GM12874 (cell line): ENCODE measurements at regions not wholly inside any gene's neighbourhood (a gene's known extent, or its start where the extent isn't known, plus 50 kb on each side); places are given as distances from the start of the nearest gene placed in this dataset.

Source experiments
- TF ChIP-seq, protein P1 (sequence below): IDR thresholded peaks from 2 replicates; pipeline ENCODE4 v1.5.1; 2011; ENCODE audit warnings: low read depth, mild to moderate bottlenecking, control low read depth, low read length, moderate library complexity; ENCODE audit not compliant: insufficient read depth

DNA sequence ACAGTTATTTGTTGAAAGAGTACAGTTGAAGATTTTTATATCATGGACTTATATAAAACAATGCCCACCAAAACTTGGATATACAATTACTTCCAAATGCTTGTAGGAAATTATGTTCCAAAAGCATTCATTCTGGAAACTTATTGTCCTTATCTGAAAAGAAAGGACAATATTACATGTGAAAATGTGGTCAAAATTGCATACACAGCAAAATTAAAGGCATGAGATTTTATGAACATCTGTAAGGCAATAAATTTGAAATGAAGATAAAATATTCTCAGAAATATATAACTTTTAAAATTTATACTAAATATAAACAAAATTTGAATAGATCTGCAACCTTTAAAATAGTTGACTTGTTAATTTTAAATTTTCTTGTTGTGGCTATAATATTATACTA lies 1173.8 kb downstream of the NLGN4X start:
- TF ChIP-seq, protein P1, sequence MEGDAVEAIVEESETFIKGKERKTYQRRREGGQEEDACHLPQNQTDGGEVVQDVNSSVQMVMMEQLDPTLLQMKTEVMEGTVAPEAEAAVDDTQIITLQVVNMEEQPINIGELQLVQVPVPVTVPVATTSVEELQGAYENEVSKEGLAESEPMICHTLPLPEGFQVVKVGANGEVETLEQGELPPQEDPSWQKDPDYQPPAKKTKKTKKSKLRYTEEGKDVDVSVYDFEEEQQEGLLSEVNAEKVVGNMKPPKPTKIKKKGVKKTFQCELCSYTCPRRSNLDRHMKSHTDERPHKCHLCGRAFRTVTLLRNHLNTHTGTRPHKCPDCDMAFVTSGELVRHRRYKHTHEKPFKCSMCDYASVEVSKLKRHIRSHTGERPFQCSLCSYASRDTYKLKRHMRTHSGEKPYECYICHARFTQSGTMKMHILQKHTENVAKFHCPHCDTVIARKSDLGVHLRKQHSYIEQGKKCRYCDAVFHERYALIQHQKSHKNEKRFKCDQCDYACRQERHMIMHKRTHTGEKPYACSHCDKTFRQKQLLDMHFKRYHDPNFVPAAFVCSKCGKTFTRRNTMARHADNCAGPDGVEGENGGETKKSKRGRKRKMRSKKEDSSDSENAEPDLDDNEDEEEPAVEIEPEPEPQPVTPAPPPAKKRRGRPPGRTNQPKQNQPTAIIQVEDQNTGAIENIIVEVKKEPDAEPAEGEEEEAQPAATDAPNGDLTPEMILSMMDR = no peak

DNA sequence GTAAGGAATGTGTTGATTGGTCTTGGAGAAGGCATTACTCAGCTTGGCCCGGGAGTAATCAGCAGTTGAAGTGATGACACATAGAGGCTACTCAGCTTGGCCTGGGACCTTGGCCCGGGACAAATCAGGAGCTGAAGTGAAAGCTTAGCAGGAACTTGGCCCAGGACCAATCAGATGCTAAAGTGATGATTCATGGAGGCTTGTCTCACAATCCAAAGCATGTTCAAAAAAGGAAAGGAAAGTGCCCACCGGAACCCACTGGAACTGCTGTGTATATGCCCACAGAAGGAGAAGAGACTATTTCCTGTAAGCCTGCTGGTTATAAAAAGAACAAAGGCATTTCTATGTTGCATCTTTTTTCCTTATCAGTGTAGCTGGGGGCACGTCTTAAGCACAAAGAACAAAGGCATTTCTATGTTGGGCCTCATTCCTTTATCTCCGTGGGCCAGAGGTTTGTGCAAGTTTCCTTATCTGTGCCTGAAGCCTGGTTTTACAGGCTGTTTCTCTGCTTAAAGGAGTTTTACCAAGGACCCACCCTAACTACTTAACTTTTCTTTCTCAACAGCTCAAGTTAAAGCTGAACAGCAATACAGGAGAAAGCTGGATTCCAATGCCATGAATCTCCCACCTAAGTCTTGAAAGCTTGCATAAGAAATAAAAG lies 1176.7 kb downstream of the NLGN4X start:
- TF ChIP-seq, protein P1 = no peak

DNA sequence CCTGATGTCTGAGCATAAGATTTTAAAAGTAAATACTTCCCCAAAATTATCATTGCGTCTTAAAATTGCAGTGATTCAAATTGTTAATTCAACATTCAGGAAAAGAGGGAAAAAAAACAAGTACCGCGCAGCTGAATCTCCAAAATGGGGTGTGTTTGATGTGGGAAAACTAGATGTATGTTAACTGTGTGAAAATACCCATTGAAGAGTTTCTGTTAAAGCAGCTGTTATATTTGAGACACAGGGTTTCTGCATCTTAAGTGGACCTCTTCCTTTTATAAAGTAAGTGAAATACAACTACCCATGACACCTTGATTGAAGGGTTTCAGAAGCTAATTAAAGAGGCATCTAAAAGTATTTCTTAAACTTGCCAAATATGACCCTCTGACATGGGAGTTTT lies 1186.1 kb downstream of the NLGN4X start:
- TF ChIP-seq, protein P1 = no peak

DNA sequence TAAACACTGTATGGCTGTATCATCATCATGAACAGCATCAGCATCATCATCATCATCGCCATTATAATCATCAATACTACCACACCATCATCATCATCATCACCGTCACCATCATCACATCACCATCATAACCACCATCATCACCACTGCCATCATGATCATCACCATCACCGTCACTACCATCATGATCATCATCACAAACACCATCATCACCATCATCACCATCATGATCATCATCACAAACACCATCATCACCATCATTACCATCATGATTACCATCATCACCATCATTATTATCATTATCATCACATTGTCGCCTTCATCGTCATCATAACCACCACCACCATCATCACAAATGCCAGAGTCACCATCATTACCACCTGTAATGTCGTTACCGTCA lies 1196.9 kb downstream of the NLGN4X start:
- TF ChIP-seq, protein P1 = no peak

DNA sequence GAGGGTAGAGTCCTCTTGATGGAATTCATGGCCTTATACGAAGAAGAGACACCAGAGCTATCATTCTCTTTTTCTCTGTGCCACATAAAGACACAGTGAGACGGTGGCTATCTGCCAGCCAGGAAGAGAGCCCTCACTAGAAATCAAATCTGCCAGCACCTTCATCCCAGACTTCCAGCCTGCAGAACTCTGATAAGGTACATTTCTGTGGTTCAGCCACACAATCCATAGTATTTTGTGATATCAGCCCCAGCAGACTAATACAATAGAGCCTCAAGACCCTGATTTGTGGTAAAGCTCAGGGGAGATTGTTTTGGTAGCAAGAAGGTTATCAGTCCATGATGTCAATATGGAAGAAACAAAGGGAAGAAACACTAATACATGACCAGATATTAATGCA lies 1213.2 kb downstream of the NLGN4X start:
- TF ChIP-seq, protein P1 = no peak

DNA sequence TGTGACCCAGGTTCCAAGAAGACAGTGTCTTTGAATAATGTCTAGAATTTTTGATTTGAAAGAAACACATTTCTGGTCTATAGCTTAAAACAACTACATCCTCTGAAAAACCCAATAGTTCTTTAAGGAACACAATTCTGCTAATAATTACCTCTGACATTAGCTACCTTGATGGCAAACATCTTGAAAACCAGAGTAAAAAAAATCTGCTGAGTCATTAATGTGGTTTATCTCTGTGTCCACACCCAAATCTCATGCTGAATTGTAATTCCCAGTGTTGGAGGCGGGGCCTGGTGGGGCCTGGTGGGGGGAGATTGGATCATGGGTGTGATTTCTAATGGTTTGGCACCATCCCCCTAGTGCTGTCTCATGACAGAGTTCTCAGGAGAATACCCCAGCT lies 1233.8 kb downstream of the NLGN4X start:
- TF ChIP-seq, protein P1 = no peak

DNA sequence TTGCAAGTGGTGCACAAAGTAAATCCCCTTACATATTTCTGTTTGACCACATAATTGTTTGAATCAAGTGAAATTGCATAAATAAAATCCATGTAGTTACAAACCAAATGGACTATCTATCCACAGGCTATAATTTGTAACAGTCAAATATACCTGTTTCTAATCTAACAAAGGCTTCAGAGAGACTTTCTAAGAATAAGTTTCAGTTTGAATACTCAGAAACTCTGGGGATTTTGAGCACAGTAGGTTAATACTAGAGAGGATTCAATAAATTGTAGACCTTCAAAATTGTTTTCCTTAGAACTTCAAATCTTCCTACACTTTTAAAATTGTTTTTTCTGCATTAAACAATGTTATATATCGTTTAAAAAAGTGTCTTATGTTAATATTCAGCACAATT lies 1250.1 kb downstream of the NLGN4X start:
- TF ChIP-seq, protein P1 = no peak
